CD14-positive monocyte (primary cell): ENCODE measurements at regions not wholly inside any gene's neighbourhood (a gene's known extent, or its start where the extent isn't known, plus 50 kb on each side); places are given as distances from the start of the nearest gene placed in this dataset.
"Not testable (repeated sequence)": the region's sequence is repeated elsewhere in the genome, so short reads cannot be mapped to it uniquely, and the experiment has no call there.

Experiments
- DNase-seq, 3 donors: peaks; one replicate each; pipeline ENCODE4 v3.0.0-alpha.2; 2011 to 2022
- H2AFZ ChIP-seq: 2 replicates; pipeline ENCODE4 v1.6.0; 2012; ENCODE audit warnings: mild to moderate bottlenecking, low read depth, low read length, inconsistent platforms; ENCODE audit not compliant: insufficient read depth, poor library complexity, severe bottlenecking
- H3K27ac ChIP-seq, 2 donors: 1 replicate in 1 of 2; 2 replicates in 1 of 2; pipeline ENCODE4 v1.5.1; 2012 to 2013; ENCODE audit warnings: low read length in 2 of 2, control low read depth in 1 of 2, inconsistent platforms in 1 of 2, low read depth in 1 of 2, mild to moderate bottlenecking in 1 of 2
- H3K27me3 ChIP-seq, 2 donors: one replicate each; pipeline versions ENCODE4 v1.6.0 to v1.6.1; 2011 to 2013; ENCODE audit warnings: low read length in 2 of 2; ENCODE audit not compliant: control insufficient read depth in 2 of 2, insufficient read depth in 2 of 2
- H3K36me3 ChIP-seq, 2 donors: replicated peaks in 1 of 2; 1 replicate in 1 of 2; 2 replicates in 1 of 2; pipeline versions ENCODE4 v1.5.1 to v1.6.1; 2012 to 2013; ENCODE audit warnings: low read length in 2 of 2, control low read depth in 1 of 2, inconsistent platforms in 1 of 2, mild to moderate bottlenecking in 1 of 2; ENCODE audit not compliant: insufficient read depth in 2 of 2, control insufficient read depth in 1 of 2
- H3K4me1 ChIP-seq, 2 donors: 1 replicate in 1 of 2; 2 replicates in 1 of 2; pipeline versions ENCODE4 v1.5.1 to v1.6.1; 2012 to 2013; ENCODE audit warnings: low read length in 2 of 2, control low read depth in 1 of 2, inconsistent platforms in 1 of 2, mild to moderate bottlenecking in 1 of 2, moderate library complexity in 1 of 2; ENCODE audit not compliant: insufficient read depth in 2 of 2, control insufficient read depth in 1 of 2
- H3K4me2 ChIP-seq: replicated peaks from 2 replicates; pipeline ENCODE3; 2012; ENCODE audit warnings: low read length, moderate library complexity, mild to moderate bottlenecking; ENCODE audit not compliant: poor library complexity, severe bottlenecking; ENCODE audit errors: extremely low read depth
- H3K4me3 ChIP-seq, 3 experiments: fragments of 200-600 bp in 1 of 3; sonication (generic) in 1 of 3; replicated peaks in 1 of 3; 1 replicate in 2 of 3; 2 replicates in 1 of 3; pipeline ENCODE4 v1.5.1; 2011 to 2013; ENCODE audit warnings: low read length in 3 of 3, mild to moderate bottlenecking in 3 of 3, control low read depth in 2 of 3, low read depth in 2 of 3, inconsistent platforms in 1 of 3, moderate library complexity in 1 of 3
- H3K79me2 ChIP-seq: 2 replicates; pipeline ENCODE4 v1.6.0; 2012; ENCODE audit warnings: mild to moderate bottlenecking, control low read depth, inconsistent platforms, low read length, moderate library complexity; ENCODE audit not compliant: insufficient read depth
- H3K9ac ChIP-seq: 2 replicates; pipeline ENCODE4 v1.6.0; 2017; ENCODE audit warnings: low read length, mild to moderate bottlenecking; ENCODE audit not compliant: insufficient read depth, poor library complexity, severe bottlenecking
- H3K9me3 ChIP-seq, 2 donors: replicated peaks in 1 of 2; 1 replicate in 1 of 2; 2 replicates in 1 of 2; pipeline versions ENCODE4 v1.5.1 to v1.6.1; 2012 to 2013; ENCODE audit warnings: low read length in 2 of 2, control low read depth in 1 of 2; ENCODE audit not compliant: control insufficient read depth in 1 of 2, insufficient read depth in 1 of 2
- H4K20me1 ChIP-seq: 2 replicates; pipeline ENCODE4 v1.6.0; 2012; ENCODE audit warnings: mild to moderate bottlenecking, low read length, control low read depth, moderate library complexity; ENCODE audit not compliant: insufficient read depth
- H3K27ac Mint-ChIP-seq, 7 donors: one replicate each; pipeline ENCODE4 v1.8.0; 2020; ENCODE audit warnings: mild to moderate bottlenecking in 7 of 7, mixed read lengths in 7 of 7, moderate library complexity in 6 of 7, inconsistent platforms in 2 of 7
- H3K27me3 Mint-ChIP-seq, 3 donors: one replicate each; pipeline ENCODE4 v1.8.0; 2021 to 2022; ENCODE audit warnings: low read depth in 3 of 3, mild to moderate bottlenecking in 3 of 3, mixed read lengths in 3 of 3, moderate library complexity in 3 of 3, inconsistent platforms in 1 of 3
- H3K36me3 Mint-ChIP-seq, 2 donors: one replicate each; pipeline ENCODE4 v1.8.0; 2020; ENCODE audit warnings: mixed read lengths in 2 of 2, inconsistent platforms in 1 of 2, mild to moderate bottlenecking in 1 of 2
- H3K4me1 Mint-ChIP-seq: one replicate; pipeline ENCODE4 v1.8.0; 2020; ENCODE audit warnings: mild to moderate bottlenecking, mixed read lengths
- H3K4me3 Mint-ChIP-seq, 2 donors: one replicate each; pipeline ENCODE4 v1.8.0; 2020; ENCODE audit warnings: mild to moderate bottlenecking in 2 of 2, mixed read lengths in 2 of 2, moderate library complexity in 1 of 2
- H3K9me3 Mint-ChIP-seq, 7 donors: one replicate each; pipeline ENCODE4 v1.8.0; 2020 to 2022; ENCODE audit warnings: mixed read lengths in 7 of 7, mild to moderate bottlenecking in 6 of 7, moderate library complexity in 6 of 7, inconsistent platforms in 2 of 7
- WGBS: methylation state at CpG from one replicate; pipeline ENCODE4 v1.1.5; 2013; ENCODE audit warnings: missing lambda C conversion rate; ENCODE audit not compliant: insufficient coverage; 5-methylcytosine and 5-hydroxymethylcytosine counted together
- intact Hi-C, 2 donors: fragments of 100-400 bp; cut with micrococcal nuclease; formaldehyde crosslinking; loops; one replicate each; pipeline versions ENCODE4 v1.15.0 to v1.15.1; 2023
- TF ChIP-seq, protein P1 (sequence below): fragments of 200-600 bp; IDR thresholded peaks from one replicate; pipeline ENCODE4 v1.8.0; 2022; ENCODE audit warnings: antibody characterized with exemption, mild to moderate bottlenecking

DNA sequence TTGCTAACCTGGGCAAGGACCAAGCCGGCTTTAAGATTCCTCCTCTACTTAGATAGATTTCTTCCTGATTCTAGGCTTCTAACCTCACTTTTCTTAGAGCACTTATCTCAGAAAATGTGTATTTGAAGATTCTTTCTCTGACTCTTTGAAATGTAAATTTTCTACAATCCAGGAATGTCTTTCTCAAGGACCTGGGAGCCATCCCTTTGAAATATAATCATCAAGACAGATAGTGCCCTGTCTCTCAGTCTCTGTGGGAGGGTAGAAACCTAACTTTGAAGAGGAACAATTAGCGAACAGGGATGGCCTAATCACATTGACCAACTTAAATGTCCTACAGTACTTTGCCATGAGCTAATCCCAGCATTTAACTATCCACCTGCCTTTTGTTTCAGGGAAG lies 1646.0 kb downstream of the PCDH9 start:
- no peak overlapping the region for H3K27ac ChIP-seq
- Mint-ChIP-seq H3K36me3 (no peaks in the 10 kb centered on the region), H3K9me3 (peaks cover 0 to 20% (median 10%) of the 10 kb centered on the region in 7 donors), H3K27me3 (peaks cover 0 to 1% (median 0%) of the 10 kb centered on the region in 3 donors), H3K4me1 (no peaks in the 10 kb centered on the region), H3K27ac (no peak overlapping the region), H3K4me3 (no peak overlapping the region)
- TF ChIP-seq, protein P1, sequence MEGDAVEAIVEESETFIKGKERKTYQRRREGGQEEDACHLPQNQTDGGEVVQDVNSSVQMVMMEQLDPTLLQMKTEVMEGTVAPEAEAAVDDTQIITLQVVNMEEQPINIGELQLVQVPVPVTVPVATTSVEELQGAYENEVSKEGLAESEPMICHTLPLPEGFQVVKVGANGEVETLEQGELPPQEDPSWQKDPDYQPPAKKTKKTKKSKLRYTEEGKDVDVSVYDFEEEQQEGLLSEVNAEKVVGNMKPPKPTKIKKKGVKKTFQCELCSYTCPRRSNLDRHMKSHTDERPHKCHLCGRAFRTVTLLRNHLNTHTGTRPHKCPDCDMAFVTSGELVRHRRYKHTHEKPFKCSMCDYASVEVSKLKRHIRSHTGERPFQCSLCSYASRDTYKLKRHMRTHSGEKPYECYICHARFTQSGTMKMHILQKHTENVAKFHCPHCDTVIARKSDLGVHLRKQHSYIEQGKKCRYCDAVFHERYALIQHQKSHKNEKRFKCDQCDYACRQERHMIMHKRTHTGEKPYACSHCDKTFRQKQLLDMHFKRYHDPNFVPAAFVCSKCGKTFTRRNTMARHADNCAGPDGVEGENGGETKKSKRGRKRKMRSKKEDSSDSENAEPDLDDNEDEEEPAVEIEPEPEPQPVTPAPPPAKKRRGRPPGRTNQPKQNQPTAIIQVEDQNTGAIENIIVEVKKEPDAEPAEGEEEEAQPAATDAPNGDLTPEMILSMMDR = no peak
- H2AFZ ChIP-seq = no peak overlapping the region
- no peaks in the 10 kb centered on the region for H3K4me1 ChIP-seq
- H3K4me3 ChIP-seq = no peak overlapping the region
- no peak overlapping the region for H3K9ac ChIP-seq
- no peaks in the 10 kb centered on the region for H3K27me3 ChIP-seq
- no peaks in the 10 kb centered on the region for H4K20me1 ChIP-seq
- intact Hi-C loops = no loop called here
- H3K4me2 ChIP-seq = no peak overlapping the region
- DNase-seq = no peak
- peaks cover 6 to 9% of the 10 kb centered on the region in 2 donors for H3K9me3 ChIP-seq
- H3K36me3 ChIP-seq = no peaks in the 10 kb centered on the region
- H3K79me2 ChIP-seq = no peaks in the 10 kb centered on the region
- WGBS = 100% methylated on average over 1 of the region's 2 CpGs

DNA sequence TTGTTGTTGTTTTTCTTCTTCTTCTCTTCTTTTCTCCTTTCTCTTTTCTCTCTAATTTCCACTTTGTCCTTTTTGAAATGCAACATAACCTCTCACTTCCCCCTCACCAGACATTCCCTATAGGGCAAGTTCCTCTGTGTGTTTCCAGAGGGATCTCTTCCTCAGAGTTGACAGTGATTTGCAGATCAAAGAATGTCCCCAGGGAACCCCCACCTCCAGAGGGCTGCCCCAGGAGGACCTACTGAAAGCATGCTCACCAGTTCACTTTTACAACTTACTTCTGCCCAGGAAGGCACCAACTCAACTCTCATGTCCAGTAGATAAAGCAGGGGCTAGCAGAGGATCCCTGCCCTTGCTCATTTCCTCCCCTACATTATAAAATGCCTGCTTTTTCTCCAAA lies 1648.0 kb downstream of the PCDH9 start:
- Histone ChIP-seq H3K4me1 (no peaks in the 10 kb centered on the region), H4K20me1 (no peaks in the 10 kb centered on the region), H3K36me3 (no peaks in the 10 kb centered on the region), H3K9ac (no peak overlapping the region), H3K4me2 (no peak overlapping the region), H3K27me3 (no peaks in the 10 kb centered on the region), H3K9me3 (peaks cover 6 to 9% of the 10 kb centered on the region in 2 donors), H3K27ac (no peak overlapping the region), H2AFZ (no peak overlapping the region), H3K4me3 (no peak overlapping the region), H3K79me2 (no peaks in the 10 kb centered on the region)
- DNase-seq = no peak
- Mint-ChIP-seq H3K4me1 (no peaks in the 10 kb centered on the region), H3K9me3 (peaks cover 0 to 13% (median 5%) of the 10 kb centered on the region in 7 donors), H3K4me3 (no peak overlapping the region), H3K27me3 (peaks cover 0 to 1% (median 0%) of the 10 kb centered on the region in 3 donors), H3K36me3 (no peaks in the 10 kb centered on the region), H3K27ac (no peak overlapping the region)
- intact Hi-C loops = no loop called here
- TF ChIP-seq, protein P1 = no peak

DNA sequence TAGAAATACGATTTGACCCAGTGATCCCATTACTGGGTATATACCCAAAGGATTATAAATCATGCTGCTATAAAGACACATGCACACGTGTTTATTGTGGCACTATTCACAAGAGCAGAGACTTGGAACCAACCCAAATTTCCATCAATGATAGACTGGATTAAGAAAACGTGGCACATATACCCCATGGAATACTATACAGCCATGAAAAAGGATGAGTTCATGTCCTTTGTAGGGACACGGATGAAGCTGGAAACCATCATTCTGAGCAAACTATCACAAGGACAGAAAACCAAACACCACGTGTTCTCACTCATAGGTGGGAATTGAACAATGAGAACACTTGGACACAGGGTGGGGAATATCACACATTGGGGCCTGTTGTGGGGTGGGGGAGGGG lies 1665.6 kb downstream of the PCDH9 start:
- H3K27me3 Mint-ChIP-seq, H2AFZ ChIP-seq, H3K27ac ChIP-seq, H3K9ac ChIP-seq, H4K20me1 ChIP-seq, H3K4me2 ChIP-seq, H3K4me3 ChIP-seq, H3K27ac Mint-ChIP-seq, intact Hi-C loops, H3K27me3 ChIP-seq, H3K9me3 ChIP-seq, H3K4me1 Mint-ChIP-seq, H3K4me3 Mint-ChIP-seq, H3K4me1 ChIP-seq, H3K9me3 Mint-ChIP-seq, H3K36me3 ChIP-seq, H3K79me2 ChIP-seq, H3K36me3 Mint-ChIP-seq, DNase-seq: not testable (repeated sequence)
- 80% methylated on average over 1 of the region's 5 CpGs for WGBS
